DMS114 treated with DMSO at 0.1 percent for 48 hours (cell line): ENCODE measurements at regions not wholly inside any gene's neighbourhood (a gene's known extent, or its start where the extent isn't known, plus 50 kb on each side); places are given as distances from the start of the nearest gene placed in this dataset.
"Not testable (repeated sequence)": the region's sequence is repeated elsewhere in the genome, so short reads cannot be mapped to it uniquely, and the experiment has no call there.

ENCODE experiments used
- DNase-seq: peaks from one replicate; lab custom pipeline; 2025; ENCODE audit not compliant: unreplicated experiment; lab: John Stamatoyannopoulos, UW

GRCh38 chr20:60780388-60781025 is 471.6 kb upstream of the CDH4 start:
- no peak for DNase-seq

- DNase-seq = no peak
Measured at GRCh38 chr20:60782959-60783625, 469.0 kb upstream of the CDH4 start.

- DNase-seq = no peak
Measured at GRCh38 chr20:60785301-60785700, 466.8 kb upstream of the CDH4 start.

- DNase-seq = no peak
Measured at GRCh38 chr20:60785785-60786184, 466.3 kb upstream of the CDH4 start.

GRCh38 chr20:60786686-60787217 is 465.3 kb upstream of the CDH4 start:
- DNase-seq = no peak

GRCh38 chr20:60787276-60787675 is 464.8 kb upstream of the CDH4 start:
- no peak for DNase-seq

- DNase-seq = no peak
Measured at GRCh38 chr20:60788070-60788469, 464.0 kb upstream of the CDH4 start.

- DNase-seq = no peak
Measured at GRCh38 chr20:60789399-60789798, 462.7 kb upstream of the CDH4 start.

GRCh38 chr20:60790339-60790738 is 461.7 kb upstream of the CDH4 start:
- DNase-seq = not testable (repeated sequence)

GRCh38 chr20:60791823-60792222 is 460.2 kb upstream of the CDH4 start:
- no peak for DNase-seq

GRCh38 chr20:60792941-60793340 is 459.1 kb upstream of the CDH4 start:
- no peak for DNase-seq

GRCh38 chr20:60794674-60795073 is 457.4 kb upstream of the CDH4 start:
- DNase-seq = no peak

- no peak for DNase-seq
Measured at GRCh38 chr20:60795651-60796050, 456.4 kb upstream of the CDH4 start.

GRCh38 chr20:60800185-60800584 is 451.9 kb upstream of the CDH4 start:
- no peak for DNase-seq

- DNase-seq = no peak
Measured at GRCh38 chr20:60802676-60803075, 449.4 kb upstream of the CDH4 start.

- no peak for DNase-seq
Measured at GRCh38 chr20:60803335-60804055, 448.6 kb upstream of the CDH4 start.

- no peak for DNase-seq
Measured at GRCh38 chr20:60804240-60804917, 447.7 kb upstream of the CDH4 start.

- no peak for DNase-seq
Measured at GRCh38 chr20:60804918-60805630, 447.0 kb upstream of the CDH4 start.

GRCh38 chr20:60806354-60806753 is 445.7 kb upstream of the CDH4 start:
- no peak for DNase-seq

GRCh38 chr20:60806824-60807223 is 445.2 kb upstream of the CDH4 start:
- no peak for DNase-seq
